Inferior parietal cortex (tissue), 1 donor: ENCODE measurements at regions not wholly inside any gene's neighbourhood (a gene's known extent, or its start where the extent isn't known, plus 50 kb on each side); places are given as distances from the start of the nearest gene placed in this dataset.
"Not testable (repeated sequence)": the region's sequence is repeated elsewhere in the genome, so short reads cannot be mapped to it uniquely, and the experiment has no call there.

Experiments used
- DNase-seq: peaks from one replicate; pipeline ENCODE4 v3.0.0-alpha.2; 2016; ENCODE audit errors: extremely low spot score

GRCh38 chr3:31181661-31182060, 287.2 kb upstream of the GADL1 start:
- no peak for DNase-seq

- no peak for DNase-seq
Measured at GRCh38 chr3:31182661-31183060, 288.2 kb upstream of the GADL1 start.

GRCh38 chr3:31184261-31185061, 290.0 kb upstream of the GADL1 start:
- no peak for DNase-seq

GRCh38 chr3:31185062-31185357, 290.5 kb upstream of the GADL1 start:
- DNase-seq = no peak

GRCh38 chr3:31186041-31186440, 291.6 kb upstream of the GADL1 start:
- no peak for DNase-seq

GRCh38 chr3:31187380-31187779, 292.9 kb upstream of the GADL1 start:
- DNase-seq = no peak

- DNase-seq = no peak
Measured at GRCh38 chr3:31188112-31188511, 293.7 kb upstream of the GADL1 start.

GRCh38 chr3:31189330-31189729, 294.9 kb upstream of the GADL1 start:
- no peak for DNase-seq

- no peak for DNase-seq
Measured at GRCh38 chr3:31189971-31190370, 295.5 kb upstream of the GADL1 start.

- no peak for DNase-seq
Measured at GRCh38 chr3:31191354-31191753, 296.9 kb upstream of the GADL1 start.

GRCh38 chr3:31193429-31193828, 299.0 kb upstream of the GADL1 start:
- no peak for DNase-seq

GRCh38 chr3:31193871-31194270, 299.4 kb upstream of the GADL1 start:
- no peak for DNase-seq

- no peak for DNase-seq
Measured at GRCh38 chr3:31196261-31196660, 301.8 kb upstream of the GADL1 start.

- DNase-seq = no peak
Measured at GRCh38 chr3:31196881-31197364, 302.5 kb upstream of the GADL1 start.

- no peak for DNase-seq
Measured at GRCh38 chr3:31197941-31198340, 303.5 kb upstream of the GADL1 start.

GRCh38 chr3:31198890-31199289, 304.4 kb upstream of the GADL1 start:
- no peak for DNase-seq

- no peak for DNase-seq
Measured at GRCh38 chr3:31203960-31204795, 309.7 kb upstream of the GADL1 start.

GRCh38 chr3:31204796-31205056, 310.3 kb upstream of the GADL1 start:
- not testable (repeated sequence) for DNase-seq

GRCh38 chr3:31210068-31210645, 315.7 kb upstream of the GADL1 start:
- no peak for DNase-seq

GRCh38 chr3:31213869-31214486, 318.7 kb upstream of the STT3B start:
- DNase-seq = no peak

- DNase-seq = no peak
Measured at GRCh38 chr3:31218082-31218481, 314.6 kb upstream of the STT3B start.

GRCh38 chr3:31219131-31219843, 313.4 kb upstream of the STT3B start:
- DNase-seq = no peak
